ENCODE measurements at regions not wholly inside any gene's neighbourhood (a gene's known extent, or its start where the extent isn't known, plus 50 kb on each side); places are given as distances from the start of the nearest gene placed in this dataset.

- peak; percentile 55 for TF ChIP-seq POLR2AphosphoS5 (IDR thresholded peaks at IDR 0.05; ENCODE audit: borderline replicate concordance, low read depth, low read length)
- TF ChIP-seq EZH2 (IDR thresholded peaks at IDR 0.05), result no peak
Observed at GRCh38 chr18:76565238-76566173, 70.5 kb upstream of the ZNF516 start.

Measured in SK-N-MC (cell line).